Fibroblast of skin of right biceps (primary cell): ENCODE measurements at regions not wholly inside any gene's neighbourhood (a gene's known extent, or its start where the extent isn't known, plus 50 kb on each side); places are given as distances from the start of the nearest gene placed in this dataset.

Experiments
- DNase-seq: peaks from one replicate; pipeline ENCODE4 v3.0.0-alpha.2; 2013

DNA sequence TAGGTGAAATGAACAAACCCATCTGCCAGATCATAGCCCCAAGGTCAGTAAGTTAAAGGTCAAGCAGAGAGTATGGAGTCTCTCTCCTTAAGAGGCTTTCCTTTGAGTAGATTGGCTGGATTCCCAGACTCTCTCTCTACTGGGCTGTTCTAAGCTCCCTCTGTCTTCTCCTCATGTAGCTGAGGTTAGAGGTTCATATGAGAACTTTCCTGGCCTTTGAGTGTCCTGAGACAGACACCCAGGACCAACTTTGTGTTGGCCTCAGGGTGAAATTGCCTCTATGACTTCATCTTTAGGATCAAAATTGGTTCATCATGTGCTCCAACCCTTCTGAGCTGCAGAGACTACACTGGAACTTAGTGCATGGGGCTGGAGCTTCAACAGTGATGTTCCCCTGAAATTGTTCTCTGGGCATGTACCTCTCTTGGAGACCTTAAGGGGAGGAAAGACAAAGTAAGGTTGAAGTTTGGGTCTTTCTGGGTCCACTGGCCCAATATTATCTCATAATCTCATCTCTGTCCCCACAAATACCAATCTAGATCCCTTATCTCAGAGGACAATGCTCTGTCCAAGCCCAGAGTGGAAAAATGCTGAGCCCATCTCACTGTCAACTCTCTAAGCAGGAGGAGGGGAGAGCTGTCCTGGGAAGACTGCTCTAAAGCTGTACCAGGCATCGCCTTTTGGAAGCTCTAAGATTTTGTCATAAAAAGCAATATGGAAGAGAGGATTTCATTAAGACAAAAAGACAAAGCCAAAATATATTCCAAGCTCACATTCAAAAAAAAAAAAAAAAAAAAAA, 177.3 kb upstream of the ARL4C start:
- peak; percentile 23 for DNase-seq

DNA sequence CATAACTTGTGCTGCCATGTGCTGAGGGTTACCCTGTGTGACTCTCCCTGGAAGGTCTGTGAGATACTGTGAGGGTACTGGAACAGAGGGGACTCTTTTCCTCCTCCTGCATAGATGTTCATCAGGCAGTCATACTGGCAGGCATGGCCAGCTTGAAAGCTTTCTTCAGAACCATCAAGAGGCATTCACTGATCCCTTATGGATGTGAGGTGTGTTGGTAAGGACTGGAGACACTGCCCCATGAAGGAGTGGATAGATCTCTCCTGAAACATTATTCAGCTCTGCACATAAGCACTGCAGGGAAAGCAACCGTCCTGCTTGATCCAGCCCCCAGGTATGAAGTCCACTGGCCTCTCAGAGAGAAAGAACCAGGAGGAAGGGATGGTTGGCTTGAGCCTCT, 176.6 kb upstream of the ARL4C start:
- no peak for DNase-seq

GRCh38 chr2:234672498-234673150, 175.7 kb upstream of the ARL4C start:
- no peak for DNase-seq

GRCh38 chr2:234671716-234672115, 174.8 kb upstream of the ARL4C start:
- no peak for DNase-seq

GRCh38 chr2:234671231-234671630, 174.3 kb upstream of the ARL4C start:
- no peak for DNase-seq

DNA sequence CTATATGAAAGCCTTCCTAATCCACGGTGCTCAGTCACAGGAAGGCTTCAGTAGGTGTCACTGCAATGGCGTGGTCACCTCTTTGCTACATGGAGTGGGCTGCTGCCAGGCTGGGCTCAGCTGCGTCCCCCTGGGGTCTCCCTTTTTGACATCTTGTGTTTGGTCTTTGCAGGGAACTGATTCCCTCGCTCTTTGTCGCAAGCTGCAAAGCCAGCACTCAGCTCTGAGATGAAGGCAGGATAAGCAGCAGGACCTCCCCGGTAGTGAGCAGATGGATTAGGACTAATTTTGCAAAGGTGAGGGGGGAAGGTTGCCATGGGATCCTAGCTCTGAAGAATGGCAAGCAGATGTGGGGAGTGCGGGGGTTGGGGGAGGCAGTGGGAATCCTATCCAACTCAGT, 173.9 kb upstream of the ARL4C start:
- no peak for DNase-seq

DNA sequence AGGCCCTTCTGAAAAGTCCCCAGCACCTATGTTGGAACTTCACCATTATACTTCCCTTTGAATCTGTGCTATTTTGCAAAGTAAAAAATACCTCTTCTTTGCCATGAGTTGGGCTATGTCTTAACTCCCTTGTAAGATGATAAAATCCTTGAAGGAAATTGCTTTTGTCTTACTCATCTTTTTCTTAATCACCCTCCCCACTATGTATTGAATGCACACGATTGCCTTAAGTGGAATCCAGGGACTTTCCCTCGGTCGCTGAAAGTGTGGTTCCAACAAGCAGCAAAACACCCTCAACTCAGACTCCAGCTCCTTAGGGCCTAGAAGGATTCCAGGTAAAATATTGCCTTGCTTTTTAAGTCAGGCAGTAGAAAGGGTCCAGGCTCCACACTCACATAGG, 173.2 kb upstream of the ARL4C start:
- DNase-seq: peak; percentile 89

DNA sequence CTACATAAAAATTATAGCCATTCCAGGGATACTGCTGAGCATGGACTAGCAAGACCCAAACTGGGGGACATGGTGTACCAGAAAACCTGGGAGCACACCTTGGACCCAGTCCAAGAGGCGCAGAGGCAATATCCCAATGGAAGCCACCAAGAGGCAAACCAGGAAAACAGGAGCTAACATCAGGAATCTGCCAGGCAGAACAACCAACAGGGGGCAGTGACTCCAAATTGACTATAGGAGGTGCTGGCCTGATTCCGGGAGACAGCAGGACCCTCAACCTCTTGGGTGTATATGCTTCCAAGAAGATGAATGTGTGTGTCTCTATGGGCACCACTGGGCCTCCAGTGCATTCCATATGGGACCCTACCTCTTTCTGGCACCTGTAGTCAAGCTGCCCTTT, 172.7 kb upstream of the ARL4C start:
- DNase-seq: no peak

DNA sequence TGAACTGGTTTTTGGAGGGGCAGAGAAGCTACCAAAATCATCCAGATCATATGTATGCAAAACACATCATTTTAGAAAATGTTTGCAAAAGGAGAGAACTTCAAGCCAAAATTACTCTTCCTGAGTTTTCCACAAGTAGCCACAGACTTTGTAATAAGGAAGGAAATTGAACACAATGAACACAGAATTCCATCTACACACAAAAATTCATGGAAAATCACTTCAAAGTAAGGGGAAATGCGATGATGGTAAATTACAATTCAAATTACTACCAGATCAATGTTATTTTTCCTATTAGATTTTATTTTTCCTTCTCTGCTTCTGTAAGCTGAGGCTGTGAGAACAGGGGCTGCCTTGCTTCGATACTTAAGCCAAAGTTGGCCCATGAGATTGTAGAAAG, 172.1 kb upstream of the ARL4C start:
- no peak for DNase-seq

DNA sequence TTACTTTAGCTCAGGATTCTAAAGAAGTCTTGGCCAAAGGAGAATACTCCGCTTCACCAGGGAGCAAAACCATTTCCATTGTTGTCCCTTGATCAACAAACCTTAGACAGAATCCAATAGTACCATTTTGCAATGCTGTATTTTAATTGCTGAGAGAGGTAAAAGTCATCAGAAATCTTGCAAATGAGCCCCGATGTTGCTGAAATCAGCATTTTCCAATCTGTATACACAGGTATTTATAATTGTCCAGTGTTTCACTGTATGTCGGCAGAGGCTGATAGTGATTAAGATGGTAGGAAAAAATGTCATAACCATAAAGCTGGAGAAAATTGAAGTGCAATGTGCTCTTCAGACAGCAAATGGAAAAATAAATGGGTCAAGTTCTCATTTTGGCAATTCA, 170.0 kb upstream of the ARL4C start:
- no peak for DNase-seq

GRCh38 chr2:234665304-234665703, 168.4 kb upstream of the ARL4C start:
- DNase-seq: no peak

GRCh38 chr2:234661849-234662248, 165.0 kb upstream of the ARL4C start:
- no peak for DNase-seq

- no peak for DNase-seq
Observed at GRCh38 chr2:234661175-234661574, 164.3 kb upstream of the ARL4C start.

- no peak for DNase-seq
Observed at GRCh38 chr2:234655706-234656105, 158.8 kb upstream of the ARL4C start.

DNA sequence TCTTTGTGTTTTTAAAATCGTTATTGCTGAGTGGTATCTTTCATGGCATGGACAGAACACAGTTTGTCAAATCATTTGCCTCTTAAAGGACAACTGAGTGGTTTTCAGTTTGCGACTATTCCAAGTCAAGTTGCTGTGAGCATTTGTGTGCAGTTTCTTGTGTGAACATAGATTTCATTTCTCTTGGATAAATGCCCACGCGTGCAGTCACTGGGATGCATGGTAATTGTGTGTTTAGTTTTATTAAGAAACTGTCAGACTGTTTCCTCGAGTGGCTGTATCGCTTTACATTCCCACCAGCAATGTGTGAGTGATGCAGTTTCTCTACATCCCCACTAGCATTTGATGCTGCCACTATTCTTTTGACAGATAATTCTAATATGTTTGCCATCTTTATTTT, 154.0 kb upstream of the ARL4C start:
- DNase-seq: no peak

GRCh38 chr2:234649951-234650350, 153.1 kb upstream of the ARL4C start:
- no peak for DNase-seq

- no peak for DNase-seq
Observed at GRCh38 chr2:234643407-234643806, 146.5 kb upstream of the ARL4C start.

- no peak for DNase-seq
Observed at GRCh38 chr2:234641086-234641485, 144.2 kb upstream of the ARL4C start.

- DNase-seq: no peak
Observed at GRCh38 chr2:234640657-234641056, 143.8 kb upstream of the ARL4C start.

DNA sequence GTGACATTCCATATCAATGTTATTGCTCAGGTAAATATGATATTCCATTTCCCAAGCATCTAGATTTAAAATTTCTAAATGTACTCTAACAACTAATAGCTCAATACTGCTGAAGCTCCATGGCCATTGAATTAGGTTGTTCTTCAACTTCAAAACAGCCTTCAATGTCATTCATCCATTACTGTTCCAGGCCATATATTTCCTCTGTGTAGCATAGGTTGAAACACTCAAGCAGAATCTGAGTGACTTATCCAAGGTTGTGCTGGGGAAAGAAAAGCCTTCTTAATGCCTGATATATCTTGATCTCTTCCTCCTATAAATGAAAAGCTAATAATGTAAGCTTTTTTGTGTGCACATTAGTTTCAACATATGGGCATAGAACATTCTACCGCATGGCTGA, 142.1 kb upstream of the ARL4C start:
- DNase-seq: no peak

- no peak for DNase-seq
Observed at GRCh38 chr2:234635284-234635683, 138.4 kb upstream of the ARL4C start.

DNA sequence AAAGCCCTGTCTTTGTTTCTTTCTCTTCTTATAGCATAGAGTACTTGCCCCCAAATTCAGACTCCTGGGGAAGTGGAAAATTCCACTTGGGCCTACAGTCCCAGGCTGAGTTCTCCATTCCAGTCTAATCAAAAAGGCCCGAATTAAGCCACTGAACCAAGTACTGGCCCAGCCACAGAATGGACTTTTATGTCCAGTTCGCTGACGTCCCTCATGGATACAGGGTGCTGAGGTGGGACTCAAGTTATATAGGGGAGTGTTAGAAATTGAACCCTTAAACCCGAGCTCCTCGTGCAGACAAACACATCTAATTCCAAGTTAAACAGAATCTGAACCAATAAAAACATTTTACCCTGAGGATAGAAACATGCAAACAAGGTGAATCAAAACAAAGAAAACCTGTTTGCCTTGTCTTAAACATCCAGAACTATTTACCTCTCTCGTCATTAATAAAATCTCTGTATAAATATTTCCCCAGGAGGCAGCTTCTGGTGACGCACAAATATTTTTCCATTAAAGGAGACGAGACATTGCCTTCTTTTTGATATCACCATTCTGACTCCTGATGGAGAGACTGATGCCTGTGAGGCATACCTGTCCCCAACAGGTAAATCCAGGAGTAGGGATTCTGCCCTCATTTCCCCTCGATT, 136.8 kb upstream of the ARL4C start:
- DNase-seq: no peak

DNA sequence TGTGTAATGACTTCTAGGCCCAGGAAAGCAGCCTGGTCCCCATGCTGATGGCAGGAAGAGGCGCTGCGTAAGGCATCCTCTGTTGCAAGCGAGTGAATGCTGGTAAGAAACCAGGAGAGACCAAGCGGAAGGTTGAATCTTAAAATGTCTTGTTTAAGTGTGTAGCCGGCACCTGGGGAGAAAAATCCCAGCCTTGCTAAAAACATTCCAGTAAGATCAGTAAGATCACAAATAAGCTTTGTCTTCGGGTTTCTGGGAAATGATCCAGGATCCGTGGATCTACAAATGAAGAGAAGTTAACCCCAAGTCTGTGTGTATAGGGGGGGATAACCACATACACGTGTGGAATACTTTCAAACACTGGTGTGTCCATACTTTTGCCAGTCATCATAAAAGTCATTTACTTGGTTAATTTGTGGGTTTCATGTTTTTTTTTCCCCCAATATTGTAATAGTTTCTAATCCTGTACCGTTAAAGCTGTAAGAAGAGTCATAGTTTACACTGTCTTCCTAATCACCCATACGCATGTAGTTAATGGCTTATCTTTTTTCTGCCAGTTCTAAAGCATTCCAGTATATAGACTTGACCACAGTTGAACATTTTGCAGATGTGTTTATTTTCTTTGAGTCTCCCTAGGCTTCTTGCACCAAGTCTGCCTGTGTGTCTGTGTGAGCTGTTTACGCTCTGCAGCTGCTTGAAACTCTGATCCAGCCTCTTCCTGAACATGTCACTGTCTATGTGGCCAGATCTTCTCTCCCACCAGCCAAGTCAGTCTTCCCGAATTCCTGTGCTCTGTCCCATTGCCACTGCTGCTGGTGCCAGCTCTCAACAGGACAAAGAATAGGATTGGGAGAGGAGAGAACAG, 135.9 kb upstream of the ARL4C start:
- DNase-seq: peak; percentile 94
